GM23338 (cell line): ENCODE measurements at regions not wholly inside any gene's neighbourhood (a gene's known extent, or its start where the extent isn't known, plus 50 kb on each side); places are given as distances from the start of the nearest gene placed in this dataset.

ENCODE experiments used
- ATAC-seq: fragments of 200-7000 bp; cut with Tn5 transposase; 3 replicates; pipeline ENCODE4 v1.9.1; 2020
- DNase-seq: peaks from one replicate; pipeline ENCODE4 v3.0.0-alpha.2; 2015; ENCODE audit warnings: low spot score
- H2AFZ ChIP-seq: fragments of 200-600 bp; sonication (generic); 2 replicates; pipeline ENCODE4 v1.8.0; 2016; ENCODE audit warnings: antibody characterized with exemption, mild to moderate bottlenecking, moderate library complexity
- H3F3A ChIP-seq: fragments of 200-600 bp; sonication (generic); replicated peaks from 2 replicates; pipeline ENCODE4 v1.8.0; 2017; ENCODE audit warnings: antibody characterized with exemption, mixed run types, low read depth
- H3K27ac ChIP-seq: fragments of 200-600 bp; sonication (generic); 2 replicates; pipeline ENCODE4 v1.6.1; 2016; ENCODE audit warnings: low read depth
- H3K27me3 ChIP-seq: fragments of 200-600 bp; sonication (generic); 2 replicates; pipeline ENCODE4 v1.8.0; 2016; ENCODE audit warnings: mild to moderate bottlenecking, mixed run types, moderate library complexity; ENCODE audit not compliant: insufficient read depth
- H3K36me3 ChIP-seq: fragments of 200-600 bp; sonication (generic); 2 replicates; pipeline ENCODE4 v1.8.0; 2016; ENCODE audit warnings: mild to moderate bottlenecking; ENCODE audit not compliant: insufficient read depth
- H3K4me1 ChIP-seq: fragments of 200-600 bp; sonication (generic); 2 replicates; pipeline ENCODE4 v1.8.0; 2016; ENCODE audit warnings: mild to moderate bottlenecking, moderate library complexity; ENCODE audit not compliant: insufficient read depth
- H3K4me2 ChIP-seq: fragments of 200-600 bp; sonication (generic); 2 replicates; pipeline ENCODE4 v1.7.1; 2017; ENCODE audit warnings: mixed run types
- H3K4me3 ChIP-seq: fragments of 200-600 bp; sonication (generic); 2 replicates; pipeline ENCODE4 v1.6.1; 2016; ENCODE audit warnings: mixed run types
- H3K79me2 ChIP-seq: fragments of 200-600 bp; sonication (generic); replicated peaks from 2 replicates; pipeline ENCODE4 v1.8.0; 2017; ENCODE audit warnings: mild to moderate bottlenecking; ENCODE audit not compliant: insufficient read depth
- H3K9me2 ChIP-seq: fragments of 200-600 bp; sonication (generic); 2 replicates; pipeline ENCODE4 v1.8.0; 2017; ENCODE audit not compliant: insufficient read depth
- H4K20me1 ChIP-seq: fragments of 200-600 bp; sonication (generic); replicated peaks from 2 replicates; pipeline ENCODE4 v1.8.0; 2017; ENCODE audit warnings: mild to moderate bottlenecking; ENCODE audit not compliant: insufficient read depth
- H3K27ac Mint-ChIP-seq: 2 replicates; pipeline ENCODE4 v1.8.0; 2020; ENCODE audit warnings: inconsistent platforms, mild to moderate bottlenecking, moderate library complexity, mixed read lengths
- H3K27me3 Mint-ChIP-seq: 3 replicates; pipeline ENCODE4 v1.8.0; 2022; ENCODE audit warnings: low read depth, mild to moderate bottlenecking, moderate library complexity, mixed read lengths, inconsistent platforms; ENCODE audit not compliant: insufficient read depth, poor library complexity
- H3K36me3 Mint-ChIP-seq: 3 replicates; pipeline ENCODE4 v1.8.0; 2021; ENCODE audit warnings: low read depth, mild to moderate bottlenecking, inconsistent platforms, moderate library complexity, mixed read lengths
- H3K4me1 Mint-ChIP-seq: 3 replicates; pipeline ENCODE4 v1.8.0; 2020; ENCODE audit warnings: mild to moderate bottlenecking, inconsistent platforms, mixed read lengths
- H3K4me3 Mint-ChIP-seq: 3 replicates; pipeline ENCODE4 v1.8.0; 2021; ENCODE audit warnings: moderate library complexity, mild to moderate bottlenecking, inconsistent platforms, mixed read lengths
- H3K9me3 Mint-ChIP-seq: 3 replicates; pipeline ENCODE4 v1.8.0; 2020; ENCODE audit warnings: moderate library complexity, mild to moderate bottlenecking, inconsistent platforms, mixed read lengths
- CREB1 ChIP-seq: fragments of 250-450 bp; sonication (Bioruptor Pico); IDR thresholded peaks from 2 replicates; pipeline ENCODE4 v1.5.0; 2020; ENCODE audit warnings: low read depth, mild to moderate bottlenecking, moderate library complexity
- EZH2 ChIP-seq: fragments of 200-600 bp; sonication (generic); IDR thresholded peaks from one replicate; pipeline ENCODE4 v1.8.0; 2017; ENCODE audit warnings: antibody characterized with exemption, mild to moderate bottlenecking, low read depth; ENCODE audit not compliant: unreplicated experiment
- EZH2phosphoT487 ChIP-seq: fragments of 200-600 bp; sonication (generic); IDR thresholded peaks from one replicate; pipeline ENCODE4 v1.8.1; 2018; ENCODE audit warnings: antibody characterized with exemption; ENCODE audit not compliant: unreplicated experiment
- NANOG ChIP-seq: IDR thresholded peaks from 2 replicates; pipeline ENCODE4 v1.6.1; 2016; ENCODE audit warnings: antibody characterized with exemption, borderline replicate concordance
- POLR2AphosphoS5 ChIP-seq: IDR thresholded peaks from 2 replicates; pipeline ENCODE4 v1.6.1; 2016; ENCODE audit warnings: antibody characterized with exemption, low read depth
- STAT1 ChIP-seq: IDR thresholded peaks from one replicate; pipeline ENCODE4 v1.6.1; 2016; ENCODE audit warnings: antibody characterized with exemption; ENCODE audit not compliant: unreplicated experiment
- ZNF114 ChIP-seq: fragments of 250-450 bp; sonication (Bioruptor Pico); IDR thresholded peaks from 2 replicates; pipeline ENCODE4 v1.5.0; 2020; ENCODE audit warnings: mild to moderate bottlenecking, moderate library complexity
- TF ChIP-seq, protein P1 (sequence below): IDR thresholded peaks from one replicate; pipeline ENCODE4 v1.6.1; 2018; ENCODE audit warnings: antibody characterized with exemption; ENCODE audit not compliant: unreplicated experiment
- TF ChIP-seq, protein P2 (sequence below), 2 experiments: fragments of 200-600 bp in 1 of 2; sonication (generic) in 1 of 2; conservative IDR thresholded peaks; 2 replicates each; pipeline versions ENCODE4 v1.5.1 to v1.6.1; 2016 to 2017; ENCODE audit warnings: antibody characterized with exemption in 2 of 2, low read depth in 2 of 2, mild to moderate bottlenecking in 2 of 2, moderate library complexity in 1 of 2
- TF ChIP-seq, protein P3 (sequence below): IDR thresholded peaks from 2 replicates; pipeline ENCODE4 v1.6.1; 2016; ENCODE audit warnings: antibody characterized with exemption
- TF ChIP-seq, protein P4 (sequence below): fragments of 250-450 bp; sonication (Bioruptor Pico); IDR thresholded peaks from 2 replicates; pipeline ENCODE4 v1.5.0; 2020; ENCODE audit warnings: mild to moderate bottlenecking, moderate library complexity

DNA sequence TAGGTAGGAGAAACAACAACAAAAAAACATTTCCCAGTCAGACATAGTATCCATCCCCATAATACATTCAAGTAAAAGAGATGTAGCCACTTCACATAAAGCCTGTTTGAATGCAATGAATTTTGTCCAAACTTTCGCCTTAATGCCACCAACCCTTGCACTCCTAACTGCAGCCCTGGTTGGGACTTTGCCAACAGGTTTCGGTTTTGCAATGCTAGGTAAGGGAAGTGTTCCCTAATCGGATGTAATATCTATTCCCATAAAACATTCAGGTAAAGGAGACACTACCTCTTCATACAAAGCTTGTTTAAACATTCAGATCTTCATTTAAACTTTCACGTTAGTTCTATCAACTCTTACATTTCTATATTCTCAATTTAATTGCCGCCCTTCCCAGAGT is 336.1 kb downstream of the DRD1 start:
- Mint-ChIP-seq H3K4me3 (no peak overlapping the region), H3K27ac (no peak overlapping the region), H3K36me3 (peaks cover 11% of the 10 kb centered on the region; the same call in 2 of the 3 replicates), H3K27me3 (no peaks in the 10 kb centered on the region), H3K9me3 (peaks cover 20% of the 10 kb centered on the region), H3K4me1 (no peaks in the 10 kb centered on the region)
- H3K4me2 ChIP-seq = no peak overlapping the region
- no peaks in the 10 kb centered on the region for H3K79me2 ChIP-seq
- H4K20me1 ChIP-seq = no peaks in the 10 kb centered on the region
- no peak overlapping the region for H3K27ac ChIP-seq
- no peaks in the 10 kb centered on the region for H3K27me3 ChIP-seq
- ATAC-seq (no peak), DNase-seq (no peak)
- H3K4me3 ChIP-seq = no peak overlapping the region
- H3K9me2 ChIP-seq = no peaks in the 10 kb centered on the region; the same call in none of the 2 replicates
- no peaks in the 10 kb centered on the region for H3F3A ChIP-seq
- no peaks in the 10 kb centered on the region for H3K36me3 ChIP-seq
- no peaks in the 10 kb centered on the region for H3K4me1 ChIP-seq
- no peak overlapping the region for H2AFZ ChIP-seq
- TF ChIP-seq POLR2AphosphoS5 = no peak
- no peak for TF ChIP-seq STAT1
- no peak for TF ChIP-seq ZNF114 (CRISPR knock-in tag)
- TF ChIP-seq NANOG = no peak
- TF ChIP-seq, protein P1, sequence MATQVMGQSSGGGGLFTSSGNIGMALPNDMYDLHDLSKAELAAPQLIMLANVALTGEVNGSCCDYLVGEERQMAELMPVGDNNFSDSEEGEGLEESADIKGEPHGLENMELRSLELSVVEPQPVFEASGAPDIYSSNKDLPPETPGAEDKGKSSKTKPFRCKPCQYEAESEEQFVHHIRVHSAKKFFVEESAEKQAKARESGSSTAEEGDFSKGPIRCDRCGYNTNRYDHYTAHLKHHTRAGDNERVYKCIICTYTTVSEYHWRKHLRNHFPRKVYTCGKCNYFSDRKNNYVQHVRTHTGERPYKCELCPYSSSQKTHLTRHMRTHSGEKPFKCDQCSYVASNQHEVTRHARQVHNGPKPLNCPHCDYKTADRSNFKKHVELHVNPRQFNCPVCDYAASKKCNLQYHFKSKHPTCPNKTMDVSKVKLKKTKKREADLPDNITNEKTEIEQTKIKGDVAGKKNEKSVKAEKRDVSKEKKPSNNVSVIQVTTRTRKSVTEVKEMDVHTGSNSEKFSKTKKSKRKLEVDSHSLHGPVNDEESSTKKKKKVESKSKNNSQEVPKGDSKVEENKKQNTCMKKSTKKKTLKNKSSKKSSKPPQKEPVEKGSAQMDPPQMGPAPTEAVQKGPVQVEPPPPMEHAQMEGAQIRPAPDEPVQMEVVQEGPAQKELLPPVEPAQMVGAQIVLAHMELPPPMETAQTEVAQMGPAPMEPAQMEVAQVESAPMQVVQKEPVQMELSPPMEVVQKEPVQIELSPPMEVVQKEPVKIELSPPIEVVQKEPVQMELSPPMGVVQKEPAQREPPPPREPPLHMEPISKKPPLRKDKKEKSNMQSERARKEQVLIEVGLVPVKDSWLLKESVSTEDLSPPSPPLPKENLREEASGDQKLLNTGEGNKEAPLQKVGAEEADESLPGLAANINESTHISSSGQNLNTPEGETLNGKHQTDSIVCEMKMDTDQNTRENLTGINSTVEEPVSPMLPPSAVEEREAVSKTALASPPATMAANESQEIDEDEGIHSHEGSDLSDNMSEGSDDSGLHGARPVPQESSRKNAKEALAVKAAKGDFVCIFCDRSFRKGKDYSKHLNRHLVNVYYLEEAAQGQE = no peak
- TF ChIP-seq, protein P2, sequence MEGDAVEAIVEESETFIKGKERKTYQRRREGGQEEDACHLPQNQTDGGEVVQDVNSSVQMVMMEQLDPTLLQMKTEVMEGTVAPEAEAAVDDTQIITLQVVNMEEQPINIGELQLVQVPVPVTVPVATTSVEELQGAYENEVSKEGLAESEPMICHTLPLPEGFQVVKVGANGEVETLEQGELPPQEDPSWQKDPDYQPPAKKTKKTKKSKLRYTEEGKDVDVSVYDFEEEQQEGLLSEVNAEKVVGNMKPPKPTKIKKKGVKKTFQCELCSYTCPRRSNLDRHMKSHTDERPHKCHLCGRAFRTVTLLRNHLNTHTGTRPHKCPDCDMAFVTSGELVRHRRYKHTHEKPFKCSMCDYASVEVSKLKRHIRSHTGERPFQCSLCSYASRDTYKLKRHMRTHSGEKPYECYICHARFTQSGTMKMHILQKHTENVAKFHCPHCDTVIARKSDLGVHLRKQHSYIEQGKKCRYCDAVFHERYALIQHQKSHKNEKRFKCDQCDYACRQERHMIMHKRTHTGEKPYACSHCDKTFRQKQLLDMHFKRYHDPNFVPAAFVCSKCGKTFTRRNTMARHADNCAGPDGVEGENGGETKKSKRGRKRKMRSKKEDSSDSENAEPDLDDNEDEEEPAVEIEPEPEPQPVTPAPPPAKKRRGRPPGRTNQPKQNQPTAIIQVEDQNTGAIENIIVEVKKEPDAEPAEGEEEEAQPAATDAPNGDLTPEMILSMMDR (conservative IDR thresholded peaks at IDR 0.05; ENCODE audit: low read depth in 2 of 2) = no peak
- no peak for TF ChIP-seq EZH2
- TF ChIP-seq, protein P3, sequence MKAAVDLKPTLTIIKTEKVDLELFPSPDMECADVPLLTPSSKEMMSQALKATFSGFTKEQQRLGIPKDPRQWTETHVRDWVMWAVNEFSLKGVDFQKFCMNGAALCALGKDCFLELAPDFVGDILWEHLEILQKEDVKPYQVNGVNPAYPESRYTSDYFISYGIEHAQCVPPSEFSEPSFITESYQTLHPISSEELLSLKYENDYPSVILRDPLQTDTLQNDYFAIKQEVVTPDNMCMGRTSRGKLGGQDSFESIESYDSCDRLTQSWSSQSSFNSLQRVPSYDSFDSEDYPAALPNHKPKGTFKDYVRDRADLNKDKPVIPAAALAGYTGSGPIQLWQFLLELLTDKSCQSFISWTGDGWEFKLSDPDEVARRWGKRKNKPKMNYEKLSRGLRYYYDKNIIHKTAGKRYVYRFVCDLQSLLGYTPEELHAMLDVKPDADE = no peak
- TF ChIP-seq, protein P4, sequence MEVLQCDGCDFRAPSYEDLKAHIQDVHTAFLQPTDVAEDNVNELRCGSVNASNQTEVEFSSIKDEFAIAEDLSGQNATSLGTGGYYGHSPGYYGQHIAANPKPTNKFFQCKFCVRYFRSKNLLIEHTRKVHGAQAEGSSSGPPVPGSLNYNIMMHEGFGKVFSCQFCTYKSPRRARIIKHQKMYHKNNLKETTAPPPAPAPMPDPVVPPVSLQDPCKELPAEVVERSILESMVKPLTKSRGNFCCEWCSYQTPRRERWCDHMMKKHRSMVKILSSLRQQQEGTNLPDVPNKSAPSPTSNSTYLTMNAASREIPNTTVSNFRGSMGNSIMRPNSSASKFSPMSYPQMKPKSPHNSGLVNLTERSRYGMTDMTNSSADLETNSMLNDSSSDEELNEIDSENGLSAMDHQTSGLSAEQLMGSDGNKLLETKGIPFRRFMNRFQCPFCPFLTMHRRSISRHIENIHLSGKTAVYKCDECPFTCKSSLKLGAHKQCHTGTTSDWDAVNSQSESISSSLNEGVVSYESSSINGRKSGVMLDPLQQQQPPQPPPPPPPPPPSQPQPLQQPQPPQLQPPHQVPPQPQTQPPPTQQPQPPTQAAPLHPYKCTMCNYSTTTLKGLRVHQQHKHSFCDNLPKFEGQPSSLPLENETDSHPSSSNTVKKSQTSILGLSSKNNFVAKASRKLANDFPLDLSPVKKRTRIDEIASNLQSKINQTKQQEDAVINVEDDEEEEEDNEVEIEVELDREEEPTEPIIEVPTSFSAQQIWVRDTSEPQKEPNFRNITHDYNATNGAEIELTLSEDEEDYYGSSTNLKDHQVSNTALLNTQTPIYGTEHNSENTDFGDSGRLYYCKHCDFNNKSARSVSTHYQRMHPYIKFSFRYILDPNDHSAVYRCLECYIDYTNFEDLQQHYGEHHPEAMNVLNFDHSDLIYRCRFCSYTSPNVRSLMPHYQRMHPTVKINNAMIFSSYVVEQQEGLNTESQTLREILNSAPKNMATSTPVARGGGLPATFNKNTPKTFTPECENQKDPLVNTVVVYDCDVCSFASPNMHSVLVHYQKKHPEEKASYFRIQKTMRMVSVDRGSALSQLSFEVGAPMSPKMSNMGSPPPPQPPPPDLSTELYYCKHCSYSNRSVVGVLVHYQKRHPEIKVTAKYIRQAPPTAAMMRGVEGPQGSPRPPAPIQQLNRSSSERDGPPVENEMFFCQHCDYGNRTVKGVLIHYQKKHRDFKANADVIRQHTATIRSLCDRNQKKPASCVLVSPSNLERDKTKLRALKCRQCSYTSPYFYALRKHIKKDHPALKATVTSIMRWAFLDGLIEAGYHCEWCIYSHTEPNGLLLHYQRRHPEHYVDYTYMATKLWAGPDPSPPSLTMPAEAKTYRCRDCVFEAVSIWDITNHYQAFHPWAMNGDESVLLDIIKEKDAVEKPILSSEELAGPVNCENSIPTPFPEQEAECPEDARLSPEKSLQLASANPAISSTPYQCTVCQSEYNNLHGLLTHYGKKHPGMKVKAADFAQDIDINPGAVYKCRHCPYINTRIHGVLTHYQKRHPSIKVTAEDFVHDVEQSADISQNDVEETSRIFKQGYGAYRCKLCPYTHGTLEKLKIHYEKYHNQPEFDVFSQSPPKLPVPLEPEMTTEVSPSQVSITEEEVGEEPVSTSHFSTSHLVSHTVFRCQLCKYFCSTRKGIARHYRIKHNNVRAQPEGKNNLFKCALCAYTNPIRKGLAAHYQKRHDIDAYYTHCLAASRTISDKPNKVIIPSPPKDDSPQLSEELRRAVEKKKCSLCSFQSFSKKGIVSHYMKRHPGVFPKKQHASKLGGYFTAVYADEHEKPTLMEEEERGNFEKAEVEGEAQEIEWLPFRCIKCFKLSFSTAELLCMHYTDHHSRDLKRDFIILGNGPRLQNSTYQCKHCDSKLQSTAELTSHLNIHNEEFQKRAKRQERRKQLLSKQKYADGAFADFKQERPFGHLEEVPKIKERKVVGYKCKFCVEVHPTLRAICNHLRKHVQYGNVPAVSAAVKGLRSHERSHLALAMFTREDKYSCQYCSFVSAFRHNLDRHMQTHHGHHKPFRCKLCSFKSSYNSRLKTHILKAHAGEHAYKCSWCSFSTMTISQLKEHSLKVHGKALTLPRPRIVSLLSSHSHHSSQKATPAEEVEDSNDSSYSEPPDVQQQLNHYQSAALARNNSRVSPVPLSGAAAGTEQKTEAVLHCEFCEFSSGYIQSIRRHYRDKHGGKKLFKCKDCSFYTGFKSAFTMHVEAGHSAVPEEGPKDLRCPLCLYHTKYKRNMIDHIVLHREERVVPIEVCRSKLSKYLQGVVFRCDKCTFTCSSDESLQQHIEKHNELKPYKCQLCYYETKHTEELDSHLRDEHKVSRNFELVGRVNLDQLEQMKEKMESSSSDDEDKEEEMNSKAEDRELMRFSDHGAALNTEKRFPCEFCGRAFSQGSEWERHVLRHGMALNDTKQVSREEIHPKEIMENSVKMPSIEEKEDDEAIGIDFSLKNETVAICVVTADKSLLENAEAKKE (CRISPR knock-in tag) = no peak
- no peak for TF ChIP-seq EZH2phosphoT487
- no peak for TF ChIP-seq CREB1 (CRISPR knock-in tag)
